ENCODE measurements at regions not wholly inside any gene's neighbourhood (a gene's known extent, or its start where the extent isn't known, plus 50 kb on each side); places are given as distances from the start of the nearest gene placed in this dataset.

- no peak overlapping the region for H3K27ac ChIP-seq
- no peak for TF ChIP-seq CTCF (conservative IDR thresholded peaks at IDR 0.05)
Observed at GRCh38 chr22:48161298-48161697, 1398.8 kb downstream of the TBC1D22A start.

DNA sequence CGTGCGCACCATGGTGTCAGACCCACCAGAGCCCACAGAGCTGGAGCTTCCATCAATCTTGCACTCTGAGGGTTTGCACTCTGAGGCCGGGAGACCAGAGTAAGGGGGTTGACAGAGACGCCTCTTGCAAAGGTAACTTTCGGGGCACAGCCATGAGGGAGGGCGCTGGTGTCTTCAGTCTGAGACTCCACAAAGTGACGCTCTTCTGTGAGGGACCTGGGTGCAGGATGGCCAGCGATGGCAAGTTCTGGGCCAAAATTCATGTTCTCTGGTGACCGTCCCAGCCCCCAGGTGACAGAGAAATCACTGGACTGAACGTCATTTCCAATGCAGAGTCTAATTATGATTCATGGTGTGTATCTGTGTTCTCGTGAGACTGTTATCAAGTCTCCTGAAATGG, 1395.2 kb downstream of the TBC1D22A start:
- no peak overlapping the region for H3K27ac ChIP-seq
- no peak for TF ChIP-seq CTCF (conservative IDR thresholded peaks at IDR 0.05)

- H3K27ac ChIP-seq: no peak overlapping the region
- TF ChIP-seq CTCF (conservative IDR thresholded peaks at IDR 0.05): no peak
Observed at GRCh38 chr22:48156603-48157355, 1394.3 kb downstream of the TBC1D22A start.

GRCh38 chr22:48155446-48155845, 1393.0 kb downstream of the TBC1D22A start:
- no peak for TF ChIP-seq CTCF (conservative IDR thresholded peaks at IDR 0.05)
- no peak overlapping the region for H3K27ac ChIP-seq

DNA sequence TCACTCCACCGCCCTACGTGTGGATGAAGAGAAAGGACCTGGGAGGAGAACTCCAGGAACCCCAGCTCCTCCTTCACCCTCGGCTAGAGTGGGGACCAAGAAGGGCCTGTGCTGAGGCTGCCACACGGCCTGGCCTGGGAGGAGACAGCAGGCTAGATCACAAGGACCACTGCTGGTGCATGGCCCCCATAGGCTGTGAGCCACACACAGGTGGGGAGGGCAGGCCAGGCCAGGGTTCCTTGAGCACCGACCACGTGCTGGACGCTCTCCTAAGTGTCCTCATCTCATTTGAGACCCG, 1392.4 kb downstream of the TBC1D22A start:
- no peak for TF ChIP-seq CTCF (conservative IDR thresholded peaks at IDR 0.05)

DNA sequence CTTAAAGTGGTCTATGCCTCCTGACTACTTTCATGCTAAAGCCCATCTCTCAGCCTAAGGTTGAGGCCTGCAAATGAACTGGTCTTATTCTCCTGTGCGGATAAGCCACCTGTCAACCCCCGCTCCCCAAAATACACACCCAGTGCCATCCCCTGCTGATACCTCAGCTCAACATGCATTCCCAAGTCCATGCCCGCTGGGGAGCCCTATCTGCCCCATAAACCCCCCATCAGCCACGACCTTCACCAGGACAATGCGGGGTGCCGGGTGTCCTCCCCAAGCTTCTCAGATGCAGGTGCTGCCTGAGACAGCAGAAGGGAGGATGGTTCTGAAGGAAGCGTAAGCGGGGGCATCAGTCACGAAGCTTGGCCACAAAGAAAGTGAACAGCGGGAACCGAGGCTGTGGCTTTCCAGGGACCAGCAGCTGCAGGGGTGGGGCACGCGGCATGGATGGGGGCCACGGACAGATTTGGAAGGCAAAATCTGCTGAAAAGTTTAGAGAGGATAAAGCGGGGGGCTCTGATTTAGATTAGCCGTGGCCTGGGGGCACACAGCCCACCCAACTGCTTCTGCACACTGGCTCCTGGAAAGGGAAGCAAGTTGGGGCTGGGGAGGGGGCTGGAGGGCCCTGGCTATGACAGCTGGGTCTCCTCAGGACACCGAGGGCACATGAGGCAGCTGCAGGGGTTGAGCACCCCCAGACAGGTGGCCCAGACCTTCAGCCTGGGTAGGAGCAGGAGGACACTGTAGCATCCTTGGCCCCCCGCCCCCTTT, 1391.9 kb downstream of the TBC1D22A start:
- no peak for TF ChIP-seq CTCF (conservative IDR thresholded peaks at IDR 0.05)

More for the DNA sequence above, 1392.4 kb downstream of the TBC1D22A start:
- H3K27ac ChIP-seq: no peak overlapping the region

GRCh38 chr22:48153726-48154125, 1391.3 kb downstream of the TBC1D22A start:
- no peak for TF ChIP-seq CTCF (conservative IDR thresholded peaks at IDR 0.05)
- H3K27ac ChIP-seq: no peak overlapping the region

More for the DNA sequence above, 1391.9 kb downstream of the TBC1D22A start:
- H3K27ac ChIP-seq: no peak overlapping the region

Data from VCaP (cell line).